ENCODE measurements at regions not wholly inside any gene's neighbourhood (a gene's known extent, or its start where the extent isn't known, plus 50 kb on each side); places are given as distances from the start of the nearest gene placed in this dataset.

GRCh38 chr4:43983610-43984009 lies 465.0 kb downstream of the KCTD8 start:
- DNase-seq (ENCODE audit: low read depth in 2 of 2): no peak

GRCh38 chr4:43987331-43987944 lies 461.2 kb downstream of the KCTD8 start:
- DNase-seq (ENCODE audit: low read depth in 2 of 2): no peak

DNA sequence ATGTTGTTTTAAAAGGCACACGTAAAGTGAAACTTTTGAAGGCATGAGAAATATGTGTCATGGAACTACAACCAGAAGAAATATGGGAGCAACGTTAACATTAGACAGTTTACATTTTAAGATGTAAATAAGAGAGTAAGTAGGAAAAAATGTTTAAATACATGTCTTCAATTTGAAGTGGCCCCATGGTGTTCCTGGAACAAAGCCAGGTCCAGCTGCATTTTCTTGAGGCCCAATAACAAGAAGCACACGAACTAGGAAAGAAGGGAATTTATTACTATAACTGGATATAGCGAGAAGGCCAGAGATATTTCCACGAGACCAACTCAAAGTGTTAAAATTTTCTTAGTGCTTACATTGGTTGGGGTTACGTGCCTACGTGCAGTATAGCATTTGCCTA lies 458.1 kb downstream of the KCTD8 start:
- no peak for DNase-seq (ENCODE audit: low read depth in 2 of 2)

GRCh38 chr4:43990963-43991362 lies 457.6 kb downstream of the KCTD8 start:
- DNase-seq (ENCODE audit: low read depth in 2 of 2): no peak

DNA sequence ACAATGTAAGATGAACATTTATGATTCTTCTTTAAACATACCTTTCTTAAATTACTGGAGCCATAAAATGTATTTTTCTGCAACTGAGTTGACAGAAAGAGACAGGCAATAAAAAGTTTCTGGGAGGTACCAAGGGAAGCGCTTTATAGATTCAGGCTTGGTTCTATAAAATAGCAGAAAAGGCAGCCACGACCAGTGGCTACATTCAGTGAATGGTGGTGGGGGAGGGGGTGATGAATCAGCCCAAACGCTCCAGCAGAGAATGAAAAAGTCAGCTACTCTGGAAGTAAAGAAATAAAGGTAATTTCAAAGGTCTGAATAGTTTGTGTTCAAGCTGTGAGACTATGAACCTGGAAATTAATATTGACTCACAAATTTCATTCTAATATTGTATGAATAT lies 456.1 kb downstream of the KCTD8 start:
- DNase-seq (ENCODE audit: low read depth in 2 of 2): no peak

DNA sequence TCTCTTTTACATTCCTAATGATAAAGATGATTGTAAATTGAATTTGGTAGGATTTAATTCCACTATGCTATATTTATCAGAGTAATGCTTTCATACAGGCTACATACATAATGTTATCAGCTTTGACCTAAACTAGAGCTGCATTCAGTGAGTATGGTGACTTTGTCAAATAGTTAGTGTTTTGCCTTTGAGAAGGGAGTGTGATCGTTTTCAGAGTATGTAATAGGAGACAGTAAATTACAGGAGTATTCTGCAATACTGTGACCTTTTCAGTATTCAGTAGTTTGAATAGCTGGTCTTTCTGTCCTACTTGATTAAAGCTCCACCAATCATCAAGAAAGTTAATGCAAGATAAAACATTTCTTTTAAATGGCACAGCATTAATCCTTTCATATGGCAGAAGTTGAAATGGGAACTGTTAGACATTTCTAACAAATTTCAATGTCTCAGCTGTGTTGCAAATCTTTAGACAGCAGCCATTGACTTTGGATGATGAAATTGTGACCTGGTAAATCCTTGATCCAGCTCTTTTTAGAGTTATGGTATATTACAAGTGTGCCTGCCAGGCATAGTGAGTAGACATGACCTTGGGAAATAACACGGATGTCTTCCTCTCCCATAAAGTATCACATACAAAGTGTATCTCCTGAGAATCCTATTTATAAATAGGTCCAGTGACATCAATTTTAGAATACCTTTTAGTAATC lies 455.3 kb downstream of the KCTD8 start:
- no peak for DNase-seq (ENCODE audit: low read depth in 2 of 2)

- no peak for DNase-seq (ENCODE audit: low read depth in 2 of 2)
Observed at GRCh38 chr4:43999669-44000068, 448.9 kb downstream of the KCTD8 start.

DNA sequence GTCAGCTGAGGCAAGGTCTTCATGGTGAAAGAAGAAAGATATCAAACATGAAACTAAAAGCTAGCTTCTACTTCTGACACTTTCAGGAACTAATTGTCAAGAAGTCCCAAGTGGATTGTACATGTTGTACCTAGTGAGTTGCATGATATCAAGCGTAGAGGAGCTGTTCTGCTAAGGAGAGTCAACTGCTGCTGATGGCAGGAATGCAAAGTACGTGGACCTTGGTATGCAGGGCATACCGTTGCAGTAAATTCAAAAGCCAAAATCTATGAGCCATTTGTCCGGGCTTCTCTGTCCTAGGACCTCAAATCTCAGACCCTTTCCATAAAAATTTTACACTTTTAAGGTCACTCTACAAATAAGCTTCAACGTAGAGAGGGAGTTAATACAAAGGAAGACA lies 446.2 kb downstream of the KCTD8 start:
- DNase-seq (ENCODE audit: low read depth in 2 of 2): no peak

GRCh38 chr4:44016570-44017421 lies 431.8 kb downstream of the KCTD8 start:
- DNase-seq (ENCODE audit: low read depth in 2 of 2): no peak

- DNase-seq (ENCODE audit: low read depth in 2 of 2): no peak
Observed at GRCh38 chr4:44017422-44017739, 431.2 kb downstream of the KCTD8 start.

GRCh38 chr4:44019721-44020120 lies 428.9 kb downstream of the KCTD8 start:
- DNase-seq (ENCODE audit: low read depth in 2 of 2): no peak

DNA sequence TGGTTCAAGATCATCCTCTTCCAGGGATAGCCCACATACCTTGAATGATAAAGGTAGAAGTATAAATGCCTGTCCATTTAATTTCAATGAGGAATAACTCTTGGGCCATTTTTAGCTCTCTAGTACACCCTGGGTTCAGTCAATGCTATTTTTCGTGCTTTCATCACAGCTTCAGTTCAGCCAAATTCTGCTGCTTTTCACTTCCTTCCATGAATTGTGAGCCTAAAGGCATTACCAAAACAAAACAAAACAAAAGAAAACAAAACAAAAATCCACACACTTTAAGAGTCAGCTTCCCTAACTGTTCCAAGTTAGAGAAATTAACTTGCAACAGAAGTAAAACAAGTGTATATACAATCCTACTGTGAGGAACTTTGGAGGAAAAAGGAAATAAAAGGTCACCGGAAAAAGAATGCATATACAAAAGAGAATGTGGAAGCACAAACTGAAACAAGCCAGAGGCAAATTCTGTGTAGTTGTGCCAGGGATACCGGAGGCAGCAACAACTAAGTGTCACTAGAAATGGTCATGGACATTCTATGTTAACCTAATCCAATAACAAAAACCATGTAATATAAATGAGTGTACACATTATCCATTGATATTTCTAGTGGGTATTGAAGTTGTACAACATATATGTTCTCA lies 423.1 kb downstream of the KCTD8 start:
- DNase-seq (ENCODE audit: low read depth in 2 of 2): no peak

DNA sequence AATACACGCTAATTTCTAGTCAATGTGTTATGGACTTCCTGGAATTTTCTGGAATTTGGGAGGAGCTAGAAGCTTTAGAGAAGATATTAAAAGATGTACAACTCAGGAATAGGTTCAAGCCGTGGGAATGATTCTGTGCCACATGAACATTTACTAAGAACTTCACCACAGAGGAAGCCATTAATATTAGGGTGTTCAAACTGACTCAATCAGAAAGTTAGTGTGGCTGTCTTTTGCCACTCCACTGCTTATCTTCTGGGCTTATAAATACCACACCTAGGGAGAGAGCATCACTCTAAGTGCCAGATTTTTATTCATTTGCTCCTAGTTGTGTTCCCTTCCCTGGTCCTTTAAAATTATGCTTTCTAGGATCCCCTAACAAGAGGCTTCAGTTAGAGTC lies 409.8 kb downstream of the KCTD8 start:
- DNase-seq (ENCODE audit: low read depth in 2 of 2): no peak

DNA sequence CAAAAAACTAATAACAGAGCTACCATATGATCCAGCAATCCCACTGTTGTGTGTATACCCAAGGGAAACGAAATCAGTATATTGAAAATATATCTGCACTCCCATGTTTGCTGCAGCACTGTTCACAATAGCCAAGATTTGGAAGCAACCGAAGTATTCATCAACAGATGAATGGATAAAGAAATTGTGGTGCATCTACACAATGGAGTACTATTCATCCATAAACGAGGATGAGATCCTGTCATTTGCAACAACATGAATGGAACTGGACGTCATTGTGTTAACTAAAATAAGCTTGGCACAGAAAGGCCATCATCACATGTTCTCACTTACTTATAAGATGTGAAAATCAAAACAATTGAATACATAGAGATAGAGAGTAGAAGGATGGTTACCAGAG lies 402.1 kb downstream of the KCTD8 start:
- DNase-seq (ENCODE audit: low read depth in 2 of 2): no peak

- DNase-seq (ENCODE audit: low read depth in 2 of 2): no peak
Observed at GRCh38 chr4:44056721-44057151, 391.9 kb downstream of the KCTD8 start.

GRCh38 chr4:44070843-44071242 lies 377.8 kb downstream of the KCTD8 start:
- DNase-seq (ENCODE audit: low read depth in 2 of 2): no peak

GRCh38 chr4:44071959-44072955 lies 376.4 kb downstream of the KCTD8 start:
- DNase-seq (ENCODE audit: low read depth in 2 of 2): no peak

DNA sequence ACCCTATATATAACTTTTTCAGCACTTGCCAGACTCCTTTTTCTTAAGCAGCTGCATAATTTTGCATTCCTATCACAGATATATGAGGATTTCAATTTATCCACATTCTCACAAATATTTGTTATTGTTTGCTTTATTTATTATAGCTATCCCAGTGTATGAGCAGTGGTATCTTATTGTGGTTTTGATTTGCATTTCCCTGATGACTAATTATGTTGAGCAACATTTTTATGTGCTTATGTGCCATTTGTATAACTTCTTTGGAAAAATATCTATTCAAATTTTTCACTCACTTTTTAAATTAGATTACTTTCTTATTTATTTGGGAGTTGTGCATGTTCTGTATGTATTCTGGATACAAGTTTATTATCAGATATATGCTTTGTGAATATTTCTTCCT lies 361.9 kb downstream of the KCTD8 start:
- no peak for DNase-seq (ENCODE audit: low read depth in 2 of 2)

GRCh38 chr4:44093390-44093789 lies 355.2 kb downstream of the KCTD8 start:
- no peak for DNase-seq (ENCODE audit: low read depth in 2 of 2)

DNA sequence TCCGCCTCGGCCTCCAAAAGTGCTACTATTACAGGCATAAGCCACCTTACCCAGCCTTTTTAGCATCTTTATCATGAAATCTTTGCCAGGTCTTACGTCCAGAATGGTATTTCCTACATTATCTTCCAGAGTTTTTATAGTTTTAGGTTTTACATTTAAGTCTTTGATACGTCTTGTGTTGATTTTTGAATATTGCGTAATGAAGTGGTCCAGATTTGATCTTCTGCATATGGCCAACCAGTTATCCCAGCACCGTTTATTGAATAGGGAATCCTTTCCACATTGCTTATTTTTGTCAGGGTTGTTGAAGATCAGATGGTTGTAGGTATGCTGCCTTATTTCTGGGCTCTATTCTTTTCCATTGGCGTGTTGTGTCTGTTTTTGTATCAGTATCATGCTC lies 349.6 kb downstream of the KCTD8 start:
- DNase-seq (ENCODE audit: low read depth in 2 of 2): no peak

- DNase-seq (ENCODE audit: low read depth in 2 of 2): no peak
Observed at GRCh38 chr4:44100456-44100855, 348.2 kb downstream of the KCTD8 start.
